ENCODE measurements at regions not wholly inside any gene's neighbourhood (a gene's known extent, or its start where the extent isn't known, plus 50 kb on each side); places are given as distances from the start of the nearest gene placed in this dataset.

- TF ChIP-seq HDGF (IDR thresholded peaks at IDR 0.05; ENCODE audit: borderline replicate concordance) = no peak
- no peak for TF ChIP-seq FOXM1 (IDR thresholded peaks at IDR 0.05; ENCODE audit: borderline replicate concordance)
- no peak for TF ChIP-seq ELF4 (IDR thresholded peaks at IDR 0.05)
- TF ChIP-seq CTBP1 (IDR thresholded peaks at IDR 0.05; ENCODE audit: borderline replicate concordance) = no peak
- TF ChIP-seq SP1 (IDR thresholded peaks at IDR 0.05) = no peak
- no peak for TF ChIP-seq SUZ12 (IDR thresholded peaks at IDR 0.05)
- TF ChIP-seq BHLHE40 (IDR thresholded peaks at IDR 0.05; ENCODE audit: borderline replicate concordance) = no peak
- TF ChIP-seq FOXA1 (IDR thresholded peaks at IDR 0.05) = no peak
Observed at GRCh38 chr4:174036111-174036510, 247.4 kb downstream of the FBXO8 start.

Data from HEK293T (cell line).